ENCODE measurements at regions not wholly inside any gene's neighbourhood (a gene's known extent, or its start where the extent isn't known, plus 50 kb on each side); places are given as distances from the start of the nearest gene placed in this dataset.

DNA sequence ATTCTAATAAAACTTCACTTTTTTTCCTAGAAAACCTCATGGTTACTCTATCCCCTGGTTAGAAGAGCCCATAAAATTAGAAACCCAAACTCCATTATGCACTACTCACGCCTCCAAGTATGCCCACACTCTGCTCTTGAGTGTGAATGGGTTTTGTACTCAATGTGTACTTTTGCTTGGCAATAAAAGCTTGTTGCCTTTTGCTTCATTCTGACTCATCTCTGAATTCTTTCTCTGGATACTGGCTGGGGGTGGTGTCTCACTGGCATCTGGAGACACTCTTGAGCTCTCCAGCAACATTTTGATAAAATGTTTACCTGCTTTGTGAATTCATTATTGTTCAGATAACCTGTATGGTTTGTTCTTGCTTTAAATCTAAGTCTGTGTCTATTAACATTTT, 963.3 kb downstream of the TRAM1L1 start:
- TF ChIP-seq, protein P1, sequence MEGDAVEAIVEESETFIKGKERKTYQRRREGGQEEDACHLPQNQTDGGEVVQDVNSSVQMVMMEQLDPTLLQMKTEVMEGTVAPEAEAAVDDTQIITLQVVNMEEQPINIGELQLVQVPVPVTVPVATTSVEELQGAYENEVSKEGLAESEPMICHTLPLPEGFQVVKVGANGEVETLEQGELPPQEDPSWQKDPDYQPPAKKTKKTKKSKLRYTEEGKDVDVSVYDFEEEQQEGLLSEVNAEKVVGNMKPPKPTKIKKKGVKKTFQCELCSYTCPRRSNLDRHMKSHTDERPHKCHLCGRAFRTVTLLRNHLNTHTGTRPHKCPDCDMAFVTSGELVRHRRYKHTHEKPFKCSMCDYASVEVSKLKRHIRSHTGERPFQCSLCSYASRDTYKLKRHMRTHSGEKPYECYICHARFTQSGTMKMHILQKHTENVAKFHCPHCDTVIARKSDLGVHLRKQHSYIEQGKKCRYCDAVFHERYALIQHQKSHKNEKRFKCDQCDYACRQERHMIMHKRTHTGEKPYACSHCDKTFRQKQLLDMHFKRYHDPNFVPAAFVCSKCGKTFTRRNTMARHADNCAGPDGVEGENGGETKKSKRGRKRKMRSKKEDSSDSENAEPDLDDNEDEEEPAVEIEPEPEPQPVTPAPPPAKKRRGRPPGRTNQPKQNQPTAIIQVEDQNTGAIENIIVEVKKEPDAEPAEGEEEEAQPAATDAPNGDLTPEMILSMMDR (IDR thresholded peaks at IDR 0.05), result no peak
- TF ChIP-seq POLR2A (IDR thresholded peaks at IDR 0.05) (no peak), POLR2AphosphoS5 (IDR thresholded peaks at IDR 0.05; ENCODE audit: insufficient read depth in 1 of 2, low read depth in 1 of 2) (no peak)

Measured in vagina (tissue), 2 donors.